Heart left ventricle (tissue), 13 donors: ENCODE measurements at regions not wholly inside any gene's neighbourhood (a gene's known extent, or its start where the extent isn't known, plus 50 kb on each side); places are given as distances from the start of the nearest gene placed in this dataset.

Source experiments
- POLR2A ChIP-seq, 2 donors: fragments of 450-650 bp; IDR thresholded peaks; one replicate each; pipeline ENCODE4 v1.6.1; 2017; ENCODE audit warnings: antibody characterized with exemption in 2 of 2, mild to moderate bottlenecking in 2 of 2, moderate library complexity in 2 of 2
- TF ChIP-seq, protein P1 (sequence below), 12 donors: fragments of 200-600 bp; sonication (generic) in 4 of 12; IDR thresholded peaks; one replicate each; pipeline versions ENCODE4 v1.5.0 to v1.8.0; 2018 to 2022; ENCODE audit warnings: antibody characterized with exemption in 12 of 12, mild to moderate bottlenecking in 5 of 12
- donor health status: ischemic (EF 13 %, LVEDD 7.1; RV severe dilation, severe dysfunction).
- donor health status: DM: no; HTN: yes; CAD: no.
- donor health status: DM: no; HTN: no; CAD: no.
- donor health status: ischemic (EF 25% LVEDD 6.9; RV normal size, moderate dysfunction).
- donor health status: ischemic (EF 25% LVEDD 5.7; RV mildly dilated, moderate dysfunction).
- donor health status: ischemic (EF 35%, LVEDD 5.7; RV mildly dilated, moderate dysfunction).
- donor health status: nonischemic (EF 11% LVEDD 7.7; RV severe dilation, severe dysfunction).
- donor health status: DM: yes; HTN: yes; CAD: no.
- donor health status: PGD.
- donor health status: ischemic (EF 29% LVEDD 5.4; RV normal size, mild dysfunction).
- donor health status: nonischemic (EF 23%, LVEDD 6.1; RV moderate dilation, normal function).

DNA sequence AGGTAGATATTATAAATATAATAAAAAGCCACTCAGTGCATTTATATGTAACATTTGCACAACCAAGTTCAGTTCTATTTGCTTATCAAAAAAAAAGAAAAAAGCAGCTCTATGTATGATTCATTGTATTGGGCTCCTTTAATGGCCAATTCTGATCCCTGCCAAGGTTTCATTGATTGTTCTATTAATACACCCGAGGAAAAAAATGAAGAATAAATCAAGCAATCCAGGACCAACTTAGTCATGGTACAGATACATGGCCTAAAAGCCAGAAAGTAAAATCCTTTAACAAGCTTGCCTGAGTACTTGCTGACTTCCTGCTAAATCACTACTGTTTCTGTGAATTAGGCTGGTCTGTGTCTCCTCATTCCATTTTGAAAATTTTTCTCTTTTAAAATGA, 77.6 kb upstream of the PCDH7 start:
- no peak for TF ChIP-seq POLR2A (IDR thresholded peaks at IDR 0.05)
- TF ChIP-seq, protein P1, sequence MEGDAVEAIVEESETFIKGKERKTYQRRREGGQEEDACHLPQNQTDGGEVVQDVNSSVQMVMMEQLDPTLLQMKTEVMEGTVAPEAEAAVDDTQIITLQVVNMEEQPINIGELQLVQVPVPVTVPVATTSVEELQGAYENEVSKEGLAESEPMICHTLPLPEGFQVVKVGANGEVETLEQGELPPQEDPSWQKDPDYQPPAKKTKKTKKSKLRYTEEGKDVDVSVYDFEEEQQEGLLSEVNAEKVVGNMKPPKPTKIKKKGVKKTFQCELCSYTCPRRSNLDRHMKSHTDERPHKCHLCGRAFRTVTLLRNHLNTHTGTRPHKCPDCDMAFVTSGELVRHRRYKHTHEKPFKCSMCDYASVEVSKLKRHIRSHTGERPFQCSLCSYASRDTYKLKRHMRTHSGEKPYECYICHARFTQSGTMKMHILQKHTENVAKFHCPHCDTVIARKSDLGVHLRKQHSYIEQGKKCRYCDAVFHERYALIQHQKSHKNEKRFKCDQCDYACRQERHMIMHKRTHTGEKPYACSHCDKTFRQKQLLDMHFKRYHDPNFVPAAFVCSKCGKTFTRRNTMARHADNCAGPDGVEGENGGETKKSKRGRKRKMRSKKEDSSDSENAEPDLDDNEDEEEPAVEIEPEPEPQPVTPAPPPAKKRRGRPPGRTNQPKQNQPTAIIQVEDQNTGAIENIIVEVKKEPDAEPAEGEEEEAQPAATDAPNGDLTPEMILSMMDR (IDR thresholded peaks at IDR 0.05) = no peak
